Thyroid gland (tissue), 4 donors: ENCODE measurements at regions not wholly inside any gene's neighbourhood (a gene's known extent, or its start where the extent isn't known, plus 50 kb on each side); places are given as distances from the start of the nearest gene placed in this dataset.

Experiments used
- POLR2A ChIP-seq, 2 donors: fragments of 450-650 bp; IDR thresholded peaks; one replicate each; pipeline ENCODE4 v1.6.1; 2017; ENCODE audit warnings: antibody characterized with exemption in 2 of 2, mild to moderate bottlenecking in 2 of 2, moderate library complexity in 1 of 2
- TF ChIP-seq, protein P1 (sequence below), 6 experiments: fragments of 200-600 bp in 3 of 6; fragments of 450-650 bp in 3 of 6; sonication (generic) in 3 of 6; IDR thresholded peaks; one replicate each; pipeline ENCODE4 v1.5.1; 2016 to 2019; ENCODE audit warnings: antibody characterized with exemption in 6 of 6, mild to moderate bottlenecking in 2 of 6, inconsistent platforms in 1 of 6, moderate library complexity in 1 of 6

DNA sequence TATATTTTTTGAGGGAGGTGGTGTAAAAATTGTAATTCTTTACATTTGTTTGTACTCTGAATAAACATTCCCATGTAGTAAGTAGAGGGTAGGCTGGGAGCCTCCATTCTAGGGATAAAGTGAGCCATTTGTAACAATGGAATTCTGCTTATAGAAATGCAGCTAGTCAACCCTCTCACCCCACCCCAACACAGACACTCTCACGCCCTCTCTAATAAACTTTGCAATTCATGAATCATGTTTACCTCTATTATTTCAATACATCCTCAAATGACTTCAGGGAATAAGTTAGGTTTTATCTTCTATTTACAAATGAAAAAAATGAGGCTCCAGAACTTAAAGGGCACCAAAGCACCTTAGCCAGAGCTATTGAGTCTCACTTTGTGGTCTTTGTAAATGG lies 56.5 kb upstream of the PDZRN3 start:
- TF ChIP-seq, protein P1, sequence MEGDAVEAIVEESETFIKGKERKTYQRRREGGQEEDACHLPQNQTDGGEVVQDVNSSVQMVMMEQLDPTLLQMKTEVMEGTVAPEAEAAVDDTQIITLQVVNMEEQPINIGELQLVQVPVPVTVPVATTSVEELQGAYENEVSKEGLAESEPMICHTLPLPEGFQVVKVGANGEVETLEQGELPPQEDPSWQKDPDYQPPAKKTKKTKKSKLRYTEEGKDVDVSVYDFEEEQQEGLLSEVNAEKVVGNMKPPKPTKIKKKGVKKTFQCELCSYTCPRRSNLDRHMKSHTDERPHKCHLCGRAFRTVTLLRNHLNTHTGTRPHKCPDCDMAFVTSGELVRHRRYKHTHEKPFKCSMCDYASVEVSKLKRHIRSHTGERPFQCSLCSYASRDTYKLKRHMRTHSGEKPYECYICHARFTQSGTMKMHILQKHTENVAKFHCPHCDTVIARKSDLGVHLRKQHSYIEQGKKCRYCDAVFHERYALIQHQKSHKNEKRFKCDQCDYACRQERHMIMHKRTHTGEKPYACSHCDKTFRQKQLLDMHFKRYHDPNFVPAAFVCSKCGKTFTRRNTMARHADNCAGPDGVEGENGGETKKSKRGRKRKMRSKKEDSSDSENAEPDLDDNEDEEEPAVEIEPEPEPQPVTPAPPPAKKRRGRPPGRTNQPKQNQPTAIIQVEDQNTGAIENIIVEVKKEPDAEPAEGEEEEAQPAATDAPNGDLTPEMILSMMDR (IDR thresholded peaks at IDR 0.05) = no peak
- TF ChIP-seq POLR2A (IDR thresholded peaks at IDR 0.05) = no peak
